ENCODE measurements at regions not wholly inside any gene's neighbourhood (a gene's known extent, or its start where the extent isn't known, plus 50 kb on each side); places are given as distances from the start of the nearest gene placed in this dataset.

DNA sequence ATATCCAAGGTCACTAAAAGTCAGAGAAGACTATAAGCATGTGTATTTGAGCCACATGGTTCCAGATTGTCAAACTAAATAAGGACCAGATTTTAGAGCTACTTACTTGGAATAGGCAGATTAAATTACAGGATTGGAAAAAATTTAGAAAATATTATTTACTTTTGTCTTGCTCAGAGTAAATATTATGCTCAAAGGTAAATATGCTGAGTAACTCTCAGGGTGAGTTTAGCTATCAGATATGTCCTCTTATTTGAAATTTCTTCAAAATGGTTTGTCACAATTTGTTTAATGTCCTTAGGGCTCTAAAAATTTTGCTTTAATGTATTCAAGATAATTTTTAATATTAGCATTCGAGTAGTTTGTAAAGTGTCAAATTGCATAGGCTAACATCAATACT is 2455.2 kb downstream of the PCDH9 start:
- H3K36me3 ChIP-seq (ENCODE audit: control insufficient read depth, insufficient read depth, low read length), result no peaks in the 10 kb centered on the region
- no peak for DNase-seq (ENCODE audit: extremely low read depth, insufficient read length)
- TF ChIP-seq CTCF (IDR thresholded peaks at IDR 0.05; ENCODE audit: insufficient read depth, low read length, poor library complexity, severe bottlenecking), result no peak
- H3K27me3 ChIP-seq (replicated peaks; ENCODE audit: control insufficient read depth, insufficient read depth, low read length), result no peaks in the 10 kb centered on the region
- H3K4me3 ChIP-seq (replicated peaks; ENCODE audit: low read depth, low read length), result no peak overlapping the region

DNA sequence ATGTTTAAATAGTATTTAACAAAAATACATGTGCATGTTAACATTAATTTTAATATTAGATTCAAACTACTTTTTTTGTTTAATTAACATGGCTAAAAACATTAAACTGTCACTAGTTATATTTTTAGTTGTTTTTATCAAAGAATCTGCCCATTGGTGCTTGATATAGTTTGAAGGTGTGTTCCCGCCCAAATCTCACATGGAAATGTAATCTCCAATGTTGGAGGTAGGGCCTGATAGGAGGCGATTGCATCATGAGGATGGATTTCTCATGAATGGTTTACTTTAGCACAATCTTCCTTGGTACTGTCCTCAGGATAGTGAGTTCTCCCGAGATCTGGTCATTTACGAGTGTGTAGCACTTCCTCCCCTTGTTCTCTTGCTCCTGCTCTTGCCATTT is 2459.4 kb downstream of the PCDH9 start:
- H3K27me3 ChIP-seq (replicated peaks; ENCODE audit: control insufficient read depth, insufficient read depth, low read length), result no peaks in the 10 kb centered on the region
- no peak overlapping the region for H3K4me3 ChIP-seq (replicated peaks; ENCODE audit: low read depth, low read length)
- TF ChIP-seq CTCF (IDR thresholded peaks at IDR 0.05; ENCODE audit: insufficient read depth, low read length, poor library complexity, severe bottlenecking), result no peak
- no peak for DNase-seq (ENCODE audit: extremely low read depth, insufficient read length)
- H3K36me3 ChIP-seq (ENCODE audit: control insufficient read depth, insufficient read depth, low read length), result no peaks in the 10 kb centered on the region

DNA sequence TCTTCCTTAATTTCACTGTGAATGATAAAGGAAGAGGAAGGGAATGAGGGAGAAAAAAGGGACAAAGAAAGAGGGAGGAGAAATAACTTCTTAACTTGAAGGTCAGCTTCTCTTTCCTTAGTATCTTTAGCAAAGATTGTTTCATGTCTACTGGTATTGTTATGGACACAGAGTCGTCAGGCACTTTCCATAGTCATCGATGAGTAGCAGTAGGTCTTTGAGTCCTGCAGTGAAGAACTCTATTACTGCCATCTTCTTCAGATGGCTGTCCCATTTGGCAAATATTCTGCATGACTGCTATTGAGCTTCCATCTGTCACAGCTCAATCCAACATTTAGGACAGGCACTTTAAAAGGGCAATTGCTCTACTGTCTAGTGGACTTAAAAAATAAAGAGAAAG is 2463.1 kb downstream of the PCDH9 start:
- Histone ChIP-seq H3K27me3 (replicated peaks; ENCODE audit: control insufficient read depth, insufficient read depth, low read length) (no peaks in the 10 kb centered on the region), H3K4me3 (replicated peaks; ENCODE audit: low read depth, low read length) (no peak overlapping the region), H3K36me3 (ENCODE audit: control insufficient read depth, insufficient read depth, low read length) (no peaks in the 10 kb centered on the region)
- no peak for TF ChIP-seq CTCF (IDR thresholded peaks at IDR 0.05; ENCODE audit: insufficient read depth, low read length, poor library complexity, severe bottlenecking)
- no peak for DNase-seq (ENCODE audit: extremely low read depth, insufficient read length)

- Histone ChIP-seq H3K36me3 (ENCODE audit: control insufficient read depth, insufficient read depth, low read length) (no peaks in the 10 kb centered on the region), H3K4me3 (replicated peaks; ENCODE audit: low read depth, low read length) (no peak overlapping the region), H3K27me3 (replicated peaks; ENCODE audit: control insufficient read depth, insufficient read depth, low read length) (no peaks in the 10 kb centered on the region)
- no peak for DNase-seq (ENCODE audit: extremely low read depth, insufficient read length)
- TF ChIP-seq CTCF (IDR thresholded peaks at IDR 0.05; ENCODE audit: insufficient read depth, low read length, poor library complexity, severe bottlenecking), result no peak
Observed at GRCh38 chr13:64765636-64766035, 2464.5 kb downstream of the PCDH9 start.

DNA sequence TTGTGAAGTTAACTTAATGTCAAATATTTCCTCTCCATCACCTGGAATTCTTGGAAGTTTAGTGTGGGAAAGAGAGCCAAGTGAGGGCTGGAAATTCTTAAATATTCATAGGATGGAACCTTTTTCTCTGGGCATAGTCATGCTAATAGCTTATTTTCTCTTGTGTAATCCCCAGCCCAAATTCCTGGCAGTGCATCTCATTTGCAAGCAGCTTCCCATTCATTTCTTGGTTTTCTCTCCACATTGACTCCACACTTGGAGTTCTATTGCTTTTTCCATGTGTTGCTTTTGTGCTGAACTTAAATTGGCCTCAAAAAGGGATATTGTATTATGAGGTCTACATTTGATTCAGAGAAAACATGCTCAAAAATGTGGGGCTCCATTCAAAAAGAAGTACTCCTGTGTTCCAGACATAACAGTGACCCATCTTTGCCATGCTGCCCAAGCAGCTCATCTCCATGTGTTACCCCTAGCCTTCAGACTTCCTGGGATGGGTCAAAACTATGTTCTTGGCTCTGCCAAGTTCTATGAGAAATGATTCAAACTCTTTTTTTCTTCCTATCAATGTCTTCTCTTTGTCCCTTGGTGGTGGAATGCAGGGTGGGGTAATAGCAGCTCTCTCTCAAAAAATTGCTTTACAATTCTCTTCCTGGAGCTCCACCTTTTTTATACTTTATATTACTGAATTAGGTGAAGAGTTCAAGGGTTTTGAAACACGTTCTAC is 2471.5 kb downstream of the PCDH9 start:
- no peaks in the 10 kb centered on the region for H3K36me3 ChIP-seq (ENCODE audit: control insufficient read depth, insufficient read depth, low read length)
- no peaks in the 10 kb centered on the region for H3K27me3 ChIP-seq (replicated peaks; ENCODE audit: control insufficient read depth, insufficient read depth, low read length)
- no peak overlapping the region for H3K4me3 ChIP-seq (replicated peaks; ENCODE audit: low read depth, low read length)
- TF ChIP-seq CTCF (IDR thresholded peaks at IDR 0.05; ENCODE audit: insufficient read depth, low read length, poor library complexity, severe bottlenecking), result no peak
- DNase-seq (ENCODE audit: extremely low read depth, insufficient read length), result no peak

DNA sequence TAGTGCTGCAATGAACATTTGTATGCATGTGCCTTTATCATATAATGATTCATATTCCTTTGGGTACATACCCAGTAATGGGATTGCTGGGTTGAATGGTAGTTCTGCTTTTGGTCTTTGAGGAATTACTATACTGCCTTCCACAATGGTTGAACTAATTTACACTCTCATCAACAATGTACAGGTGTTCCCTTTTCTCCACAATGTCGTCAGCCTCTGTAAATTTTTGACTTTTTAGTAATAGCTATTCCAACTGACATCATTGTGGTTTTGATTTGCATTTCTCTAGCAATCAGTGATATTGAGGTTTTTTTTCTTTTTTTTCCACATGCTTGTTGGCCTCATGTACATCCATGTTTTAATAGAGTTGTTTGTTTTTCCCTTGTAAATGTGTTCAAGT is 2473.5 kb downstream of the PCDH9 start:
- H3K27me3 ChIP-seq (replicated peaks; ENCODE audit: control insufficient read depth, insufficient read depth, low read length), result no peaks in the 10 kb centered on the region
- H3K36me3 ChIP-seq (ENCODE audit: control insufficient read depth, insufficient read depth, low read length), result no peaks in the 10 kb centered on the region
- no peak for TF ChIP-seq CTCF (IDR thresholded peaks at IDR 0.05; ENCODE audit: insufficient read depth, low read length, poor library complexity, severe bottlenecking)
- no peak for DNase-seq (ENCODE audit: extremely low read depth, insufficient read length)
- H3K4me3 ChIP-seq (replicated peaks; ENCODE audit: low read depth, low read length), result no peak overlapping the region
